GM23338 (cell line): ENCODE measurements at regions not wholly inside any gene's neighbourhood (a gene's known extent, or its start where the extent isn't known, plus 50 kb on each side); places are given as distances from the start of the nearest gene placed in this dataset.

Experiments used
- ATAC-seq: fragments of 200-7000 bp; cut with Tn5 transposase; 3 replicates; pipeline ENCODE4 v1.9.1; 2020
- DNase-seq: peaks from one replicate; pipeline ENCODE4 v3.0.0-alpha.2; 2015; ENCODE audit warnings: low spot score
- H2AFZ ChIP-seq: fragments of 200-600 bp; sonication (generic); 2 replicates; pipeline ENCODE4 v1.8.0; 2016; ENCODE audit warnings: antibody characterized with exemption, mild to moderate bottlenecking, moderate library complexity
- H3F3A ChIP-seq: fragments of 200-600 bp; sonication (generic); replicated peaks from 2 replicates; pipeline ENCODE4 v1.8.0; 2017; ENCODE audit warnings: antibody characterized with exemption, mixed run types, low read depth
- H3K27ac ChIP-seq: fragments of 200-600 bp; sonication (generic); 2 replicates; pipeline ENCODE4 v1.6.1; 2016; ENCODE audit warnings: low read depth
- H3K27me3 ChIP-seq: fragments of 200-600 bp; sonication (generic); 2 replicates; pipeline ENCODE4 v1.8.0; 2016; ENCODE audit warnings: mild to moderate bottlenecking, mixed run types, moderate library complexity; ENCODE audit not compliant: insufficient read depth
- H3K36me3 ChIP-seq: fragments of 200-600 bp; sonication (generic); 2 replicates; pipeline ENCODE4 v1.8.0; 2016; ENCODE audit warnings: mild to moderate bottlenecking; ENCODE audit not compliant: insufficient read depth
- H3K4me1 ChIP-seq: fragments of 200-600 bp; sonication (generic); 2 replicates; pipeline ENCODE4 v1.8.0; 2016; ENCODE audit warnings: mild to moderate bottlenecking, moderate library complexity; ENCODE audit not compliant: insufficient read depth
- H3K4me2 ChIP-seq: fragments of 200-600 bp; sonication (generic); 2 replicates; pipeline ENCODE4 v1.7.1; 2017; ENCODE audit warnings: mixed run types
- H3K4me3 ChIP-seq: fragments of 200-600 bp; sonication (generic); 2 replicates; pipeline ENCODE4 v1.6.1; 2016; ENCODE audit warnings: mixed run types
- H3K79me2 ChIP-seq: fragments of 200-600 bp; sonication (generic); replicated peaks from 2 replicates; pipeline ENCODE4 v1.8.0; 2017; ENCODE audit warnings: mild to moderate bottlenecking; ENCODE audit not compliant: insufficient read depth
- H3K9me2 ChIP-seq: fragments of 200-600 bp; sonication (generic); 2 replicates; pipeline ENCODE4 v1.8.0; 2017; ENCODE audit not compliant: insufficient read depth
- H4K20me1 ChIP-seq: fragments of 200-600 bp; sonication (generic); replicated peaks from 2 replicates; pipeline ENCODE4 v1.8.0; 2017; ENCODE audit warnings: mild to moderate bottlenecking; ENCODE audit not compliant: insufficient read depth
- H3K27ac Mint-ChIP-seq: 2 replicates; pipeline ENCODE4 v1.8.0; 2020; ENCODE audit warnings: inconsistent platforms, mild to moderate bottlenecking, moderate library complexity, mixed read lengths
- H3K27me3 Mint-ChIP-seq: 3 replicates; pipeline ENCODE4 v1.8.0; 2022; ENCODE audit warnings: low read depth, mild to moderate bottlenecking, moderate library complexity, mixed read lengths, inconsistent platforms; ENCODE audit not compliant: insufficient read depth, poor library complexity
- H3K36me3 Mint-ChIP-seq: 3 replicates; pipeline ENCODE4 v1.8.0; 2021; ENCODE audit warnings: low read depth, mild to moderate bottlenecking, inconsistent platforms, moderate library complexity, mixed read lengths
- H3K4me1 Mint-ChIP-seq: 3 replicates; pipeline ENCODE4 v1.8.0; 2020; ENCODE audit warnings: mild to moderate bottlenecking, inconsistent platforms, mixed read lengths
- H3K4me3 Mint-ChIP-seq: 3 replicates; pipeline ENCODE4 v1.8.0; 2021; ENCODE audit warnings: moderate library complexity, mild to moderate bottlenecking, inconsistent platforms, mixed read lengths
- H3K9me3 Mint-ChIP-seq: 3 replicates; pipeline ENCODE4 v1.8.0; 2020; ENCODE audit warnings: moderate library complexity, mild to moderate bottlenecking, inconsistent platforms, mixed read lengths
- CREB1 ChIP-seq: fragments of 250-450 bp; sonication (Bioruptor Pico); IDR thresholded peaks from 2 replicates; pipeline ENCODE4 v1.5.0; 2020; ENCODE audit warnings: low read depth, mild to moderate bottlenecking, moderate library complexity
- CTCF ChIP-seq, 2 experiments: fragments of 200-600 bp in 1 of 2; sonication (generic) in 1 of 2; conservative IDR thresholded peaks; 2 replicates each; pipeline versions ENCODE4 v1.5.1 to v1.6.1; 2016 to 2017; ENCODE audit warnings: antibody characterized with exemption in 2 of 2, low read depth in 2 of 2, mild to moderate bottlenecking in 2 of 2, moderate library complexity in 1 of 2
- ETS1 ChIP-seq: IDR thresholded peaks from 2 replicates; pipeline ENCODE4 v1.6.1; 2016; ENCODE audit warnings: antibody characterized with exemption
- EZH2 ChIP-seq: fragments of 200-600 bp; sonication (generic); IDR thresholded peaks from one replicate; pipeline ENCODE4 v1.8.0; 2017; ENCODE audit warnings: antibody characterized with exemption, mild to moderate bottlenecking, low read depth; ENCODE audit not compliant: unreplicated experiment
- EZH2phosphoT487 ChIP-seq: fragments of 200-600 bp; sonication (generic); IDR thresholded peaks from one replicate; pipeline ENCODE4 v1.8.1; 2018; ENCODE audit warnings: antibody characterized with exemption; ENCODE audit not compliant: unreplicated experiment
- JUNB ChIP-seq: IDR thresholded peaks from one replicate; pipeline ENCODE4 v1.6.1; 2016; ENCODE audit warnings: antibody characterized with exemption; ENCODE audit not compliant: unreplicated experiment
- NANOG ChIP-seq: IDR thresholded peaks from 2 replicates; pipeline ENCODE4 v1.6.1; 2016; ENCODE audit warnings: antibody characterized with exemption, borderline replicate concordance
- STAT1 ChIP-seq: IDR thresholded peaks from one replicate; pipeline ENCODE4 v1.6.1; 2016; ENCODE audit warnings: antibody characterized with exemption; ENCODE audit not compliant: unreplicated experiment
- ZNF114 ChIP-seq: fragments of 250-450 bp; sonication (Bioruptor Pico); IDR thresholded peaks from 2 replicates; pipeline ENCODE4 v1.5.0; 2020; ENCODE audit warnings: mild to moderate bottlenecking, moderate library complexity
- ZNF331 ChIP-seq: fragments of 250-450 bp; sonication (Bioruptor Pico); IDR thresholded peaks from 2 replicates; pipeline ENCODE4 v1.5.0; 2020; ENCODE audit warnings: low read depth, mild to moderate bottlenecking, moderate library complexity

GRCh38 chr4:187073820-187074219 is 350.2 kb upstream of the FAT1 start:
- H3K4me3 Mint-ChIP-seq = no peak overlapping the region
- H3K4me1 ChIP-seq = peaks cover 39% of the 10 kb centered on the region
- no peaks in the 10 kb centered on the region for H3K36me3 ChIP-seq
- peaks cover 45% of the 10 kb centered on the region for H3K4me1 Mint-ChIP-seq
- H3K4me2 ChIP-seq = no peak overlapping the region
- H3K9me2 ChIP-seq = no peaks in the 10 kb centered on the region
- no peaks in the 10 kb centered on the region; the same call in 2 of the 3 replicates for H3K9me3 Mint-ChIP-seq
- H3K36me3 Mint-ChIP-seq = no peaks in the 10 kb centered on the region
- H3K79me2 ChIP-seq = no peaks in the 10 kb centered on the region
- H3K27me3 Mint-ChIP-seq = no peaks in the 10 kb centered on the region
- H3K4me3 ChIP-seq = no peak overlapping the region
- no peak overlapping the region for H3K27ac ChIP-seq
- H4K20me1 ChIP-seq = no peaks in the 10 kb centered on the region
- no peak overlapping the region for H2AFZ ChIP-seq
- no peaks in the 10 kb centered on the region for H3K27me3 ChIP-seq
- no peak for TF ChIP-seq ZNF331
- TF ChIP-seq EZH2phosphoT487 = no peak
- no peak for TF ChIP-seq JUNB
- no peak for TF ChIP-seq EZH2
- TF ChIP-seq CTCF (conservative IDR thresholded peaks at IDR 0.05; ENCODE audit: low read depth in 2 of 2) = no peak
- no peak for TF ChIP-seq STAT1
- no peak for TF ChIP-seq ZNF114 (CRISPR knock-in tag)
- TF ChIP-seq ETS1 = no peak
- H3K27ac Mint-ChIP-seq = no peak overlapping the region
- no peaks in the 10 kb centered on the region for H3F3A ChIP-seq
- DNase-seq = no peak
- no peak for ATAC-seq

- TF ChIP-seq CREB1 = no peak
- TF ChIP-seq CTCF (conservative IDR thresholded peaks at IDR 0.05; ENCODE audit: low read depth in 2 of 2) = no peak
- TF ChIP-seq ZNF331 = no peak
- TF ChIP-seq ETS1 = no peak
- TF ChIP-seq NANOG = no peak
- TF ChIP-seq EZH2phosphoT487 = no peak
- no peak for TF ChIP-seq JUNB
- Mint-ChIP-seq H3K9me3 (no peaks in the 10 kb centered on the region; the same call in 2 of the 3 replicates), H3K27me3 (no peaks in the 10 kb centered on the region), H3K36me3 (no peaks in the 10 kb centered on the region), H3K4me3 (no peak overlapping the region), H3K4me1 (peaks cover 40% of the 10 kb centered on the region), H3K27ac (no peak overlapping the region)
- Histone ChIP-seq H3K9me2 (no peaks in the 10 kb centered on the region), H3F3A (no peaks in the 10 kb centered on the region; the same call in 1 of the 2 replicates), H3K79me2 (no peaks in the 10 kb centered on the region), H3K4me2 (no peak overlapping the region), H2AFZ (no peak overlapping the region), H3K4me3 (no peak overlapping the region), H3K27me3 (no peaks in the 10 kb centered on the region), H3K4me1 (peaks cover 31% of the 10 kb centered on the region), H3K36me3 (no peaks in the 10 kb centered on the region), H3K27ac (no peak overlapping the region), H4K20me1 (no peaks in the 10 kb centered on the region)
- no peak for DNase-seq
- ATAC-seq = no peak
Measured at GRCh38 chr4:187075514-187075913, 351.9 kb upstream of the FAT1 start.
